ENCODE measurements at regions not wholly inside any gene's neighbourhood (a gene's known extent, or its start where the extent isn't known, plus 50 kb on each side); places are given as distances from the start of the nearest gene placed in this dataset.

- Histone ChIP-seq H3K9ac (ENCODE audit: low read length) (no peak overlapping the region), H3K36me3 (ENCODE audit: low read depth, low read length) (no peaks in the 10 kb centered on the region), H3F3A (ENCODE audit: low read length, unreplicated experiment) (no peaks in the 10 kb centered on the region), H3K79me2 (ENCODE audit: low read length) (no peaks in the 10 kb centered on the region), H3K4me1 (ENCODE audit: insufficient read depth, low read length) (no peaks in the 10 kb centered on the region), H3K4me2 (ENCODE audit: low read length) (no peak overlapping the region), H3K4me3 (ENCODE audit: low read length) (no peak overlapping the region), H2AFZ (ENCODE audit: low read length) (no peak overlapping the region), H3K9me3 (ENCODE audit: low read length) (no peaks in the 10 kb centered on the region), H3K27ac (ENCODE audit: low read length) (no peak overlapping the region), H4K20me1 (ENCODE audit: low read length) (no peaks in the 10 kb centered on the region), H3K9me2 (replicated peaks; ENCODE audit: low read length) (no peaks in the 10 kb centered on the region), H3K27me3 (ENCODE audit: low read length) (peaks cover 34% of the 10 kb centered on the region)
- CTCF ChIA-PET, result no interaction called here
- intact Hi-C loops (cut with micrococcal nuclease), result no loop called here
- DNase-seq (no peak), ATAC-seq (no peak)
- POLR2A ChIA-PET (ENCODE audit: unreplicated experiment), result no interaction called here
- BruUV-seq (replicated peaks), result no TSS peak
- TF ChIP-seq, protein P1, sequence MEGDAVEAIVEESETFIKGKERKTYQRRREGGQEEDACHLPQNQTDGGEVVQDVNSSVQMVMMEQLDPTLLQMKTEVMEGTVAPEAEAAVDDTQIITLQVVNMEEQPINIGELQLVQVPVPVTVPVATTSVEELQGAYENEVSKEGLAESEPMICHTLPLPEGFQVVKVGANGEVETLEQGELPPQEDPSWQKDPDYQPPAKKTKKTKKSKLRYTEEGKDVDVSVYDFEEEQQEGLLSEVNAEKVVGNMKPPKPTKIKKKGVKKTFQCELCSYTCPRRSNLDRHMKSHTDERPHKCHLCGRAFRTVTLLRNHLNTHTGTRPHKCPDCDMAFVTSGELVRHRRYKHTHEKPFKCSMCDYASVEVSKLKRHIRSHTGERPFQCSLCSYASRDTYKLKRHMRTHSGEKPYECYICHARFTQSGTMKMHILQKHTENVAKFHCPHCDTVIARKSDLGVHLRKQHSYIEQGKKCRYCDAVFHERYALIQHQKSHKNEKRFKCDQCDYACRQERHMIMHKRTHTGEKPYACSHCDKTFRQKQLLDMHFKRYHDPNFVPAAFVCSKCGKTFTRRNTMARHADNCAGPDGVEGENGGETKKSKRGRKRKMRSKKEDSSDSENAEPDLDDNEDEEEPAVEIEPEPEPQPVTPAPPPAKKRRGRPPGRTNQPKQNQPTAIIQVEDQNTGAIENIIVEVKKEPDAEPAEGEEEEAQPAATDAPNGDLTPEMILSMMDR (conservative IDR thresholded peaks at IDR 0.05; ENCODE audit: low read depth, low read length), result no peak
- TF ChIP-seq EZH2phosphoT487 (IDR thresholded peaks at IDR 0.05; ENCODE audit: borderline replicate concordance, low read length) (no peak), EZH2 (IDR thresholded peaks at IDR 0.05; ENCODE audit: low read length, unreplicated experiment) (no peak)
Measured at GRCh38 chr13:91195789-91196188, 151.7 kb upstream of the MIR17HG start.

DNA sequence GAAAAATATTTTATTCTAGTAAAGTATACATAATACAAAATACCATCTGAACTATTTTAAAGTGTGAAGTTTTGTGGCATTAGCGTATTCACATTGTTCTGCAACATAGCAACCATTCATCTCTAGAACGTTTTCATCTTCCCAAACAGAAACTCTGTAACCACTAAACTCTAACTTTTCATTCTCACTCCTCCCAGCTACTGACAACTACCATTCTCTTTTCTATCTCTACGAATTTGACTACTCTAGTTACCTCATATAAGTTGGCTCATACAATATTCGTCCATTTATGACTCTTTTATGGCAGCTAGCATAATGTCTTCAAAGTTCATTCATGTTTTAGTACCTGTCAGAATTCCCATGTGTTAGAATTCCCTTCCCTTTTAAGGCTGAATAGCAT lies 150.5 kb upstream of the MIR17HG start:
- no peak for ATAC-seq
- Histone ChIP-seq H4K20me1 (ENCODE audit: low read length) (no peaks in the 10 kb centered on the region), H3K9me3 (ENCODE audit: low read length) (no peaks in the 10 kb centered on the region), H3K79me2 (ENCODE audit: low read length) (no peaks in the 10 kb centered on the region), H3F3A (ENCODE audit: low read length, unreplicated experiment) (no peaks in the 10 kb centered on the region), H3K4me3 (ENCODE audit: low read length) (no peak overlapping the region), H3K27ac (ENCODE audit: low read length) (no peak overlapping the region), H2AFZ (ENCODE audit: low read length) (no peak overlapping the region), H3K27me3 (ENCODE audit: low read length) (peaks cover 40% of the 10 kb centered on the region), H3K36me3 (ENCODE audit: low read depth, low read length) (no peaks in the 10 kb centered on the region), H3K9ac (ENCODE audit: low read length) (no peak overlapping the region), H3K4me1 (ENCODE audit: insufficient read depth, low read length) (no peaks in the 10 kb centered on the region), H3K4me2 (ENCODE audit: low read length) (no peak overlapping the region), H3K9me2 (replicated peaks; ENCODE audit: low read length) (no peaks in the 10 kb centered on the region)
- no TSS peak for BruUV-seq (replicated peaks)
- intact Hi-C loops (cut with micrococcal nuclease), result no loop called here
- CTCF ChIA-PET, result no interaction called here
- TF ChIP-seq EZH2 (IDR thresholded peaks at IDR 0.05; ENCODE audit: low read length, unreplicated experiment), result no peak
- POLR2A ChIA-PET (ENCODE audit: unreplicated experiment), result no interaction called here
- DNase-seq, result no peak

DNA sequence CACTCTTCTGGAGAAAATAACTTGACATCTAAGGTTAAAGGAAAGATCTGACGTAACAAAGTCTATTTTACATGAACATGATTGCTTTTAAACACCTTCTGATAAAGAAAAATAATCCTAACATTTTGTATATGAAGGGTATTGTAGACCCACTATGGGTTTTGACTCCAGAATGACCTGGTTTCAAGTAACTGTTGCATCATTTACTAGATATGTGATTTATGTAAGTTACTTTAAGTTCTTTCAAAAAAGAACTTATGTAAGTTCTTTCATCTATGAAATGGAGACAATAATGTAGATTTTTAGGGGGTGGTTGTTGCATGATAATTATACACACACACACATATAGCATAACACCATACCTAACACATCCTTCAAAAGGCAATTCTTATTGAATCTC lies 147.6 kb upstream of the MIR17HG start:
- CTCF ChIA-PET, result no interaction called here
- POLR2A ChIA-PET (ENCODE audit: unreplicated experiment), result no interaction called here
- no TSS peak for BruUV-seq (replicated peaks)

More for the DNA sequence above, 147.6 kb upstream of the MIR17HG start:
- Histone ChIP-seq H3K79me2 (ENCODE audit: low read length) (no peaks in the 10 kb centered on the region), H3K27ac (ENCODE audit: low read length) (no peak overlapping the region), H3K4me2 (ENCODE audit: low read length) (no peak overlapping the region), H3K4me1 (ENCODE audit: insufficient read depth, low read length) (no peaks in the 10 kb centered on the region), H4K20me1 (ENCODE audit: low read length) (no peaks in the 10 kb centered on the region), H3K4me3 (ENCODE audit: low read length) (no peak overlapping the region), H3K36me3 (ENCODE audit: low read depth, low read length) (no peaks in the 10 kb centered on the region), H3K9me3 (ENCODE audit: low read length) (no peaks in the 10 kb centered on the region), H3K9ac (ENCODE audit: low read length) (no peak overlapping the region), H3K9me2 (replicated peaks; ENCODE audit: low read length) (no peaks in the 10 kb centered on the region), H3K27me3 (ENCODE audit: low read length) (peaks cover 29% of the 10 kb centered on the region), H2AFZ (ENCODE audit: low read length) (no peak overlapping the region), H3F3A (ENCODE audit: low read length, unreplicated experiment) (no peaks in the 10 kb centered on the region)
- ATAC-seq, result no peak
- TF ChIP-seq, protein P1 (conservative IDR thresholded peaks at IDR 0.05; ENCODE audit: low read depth, low read length), result no peak
- TF ChIP-seq EZH2phosphoT487 (IDR thresholded peaks at IDR 0.05; ENCODE audit: borderline replicate concordance, low read length), result no peak
- no peak for TF ChIP-seq EZH2 (IDR thresholded peaks at IDR 0.05; ENCODE audit: low read length, unreplicated experiment)
- intact Hi-C loops (cut with micrococcal nuclease), result no loop called here
- DNase-seq, result no peak
